HuH-7 (cell line): ENCODE measurements at regions not wholly inside any gene's neighbourhood (a gene's known extent, or its start where the extent isn't known, plus 50 kb on each side); places are given as distances from the start of the nearest gene placed in this dataset.

Experiments used
- DNase-seq: peaks from one replicate; pipeline ENCODE4 v3.0.0; 2011; ENCODE audit warnings: low spot score

DNA sequence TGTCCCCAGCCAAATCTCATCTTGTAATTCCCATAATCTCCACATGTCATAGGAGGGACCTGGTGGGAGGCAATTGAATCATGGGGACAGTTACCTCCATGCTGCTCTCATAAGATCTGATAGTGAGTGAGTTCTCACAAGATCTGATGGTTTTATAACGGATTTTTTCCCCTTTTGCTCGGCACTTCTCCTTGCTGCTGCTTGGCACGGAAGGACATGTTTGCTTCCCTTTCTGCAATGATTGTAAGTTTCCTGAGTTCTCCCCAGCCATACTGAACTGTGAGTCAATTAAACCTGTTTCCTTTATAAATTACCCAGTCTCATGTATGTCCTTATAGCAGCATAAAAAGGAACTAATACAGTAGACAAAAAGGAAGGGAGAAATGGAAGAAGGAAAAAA, 76.7 kb upstream of the CCNG1 start:
- no peak for DNase-seq

DNA sequence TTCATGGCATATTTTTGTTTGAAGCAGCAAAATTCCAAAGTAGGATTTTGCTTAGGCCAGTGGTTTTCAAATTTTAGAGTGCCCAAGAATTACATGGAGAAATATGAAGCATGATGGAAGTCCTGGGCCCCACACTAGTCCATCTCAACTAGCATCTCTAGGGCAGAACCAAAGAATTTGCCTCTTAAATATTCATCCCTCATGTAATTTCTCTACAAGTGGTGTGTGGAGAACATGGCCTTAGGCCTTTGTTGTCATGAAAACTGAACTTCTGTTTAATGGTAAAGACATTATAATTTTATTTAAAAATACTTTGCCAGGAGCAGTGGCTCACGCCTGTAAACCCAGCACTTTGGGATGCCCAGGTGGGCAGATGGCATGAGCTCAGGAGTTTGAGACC, 75.9 kb upstream of the CCNG1 start:
- DNase-seq: no peak

DNA sequence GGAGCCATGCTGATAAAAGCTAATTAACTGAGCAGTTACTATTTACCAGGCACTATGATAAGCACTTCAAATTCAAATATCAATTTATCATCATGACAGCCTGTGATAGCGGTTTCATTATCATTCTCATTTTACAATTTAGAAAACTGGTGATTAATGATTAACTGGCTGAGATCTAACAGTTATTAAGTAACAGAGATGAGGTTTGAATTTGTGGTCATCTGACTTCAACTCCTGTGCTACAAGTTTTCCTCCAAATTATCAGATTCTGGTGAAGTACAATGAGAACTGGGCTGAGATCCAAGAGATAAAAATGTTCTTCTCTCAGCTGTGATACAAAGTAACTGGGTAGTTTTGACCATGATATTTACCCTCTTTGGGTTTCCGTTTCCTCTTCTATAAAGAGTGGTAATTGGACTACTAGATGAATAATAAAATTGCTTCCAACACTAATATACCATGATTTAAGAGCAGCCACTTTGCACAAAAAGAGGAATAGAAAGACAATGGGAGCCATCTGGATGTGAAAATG, 74.5 kb upstream of the CCNG1 start:
- DNase-seq: no peak

DNA sequence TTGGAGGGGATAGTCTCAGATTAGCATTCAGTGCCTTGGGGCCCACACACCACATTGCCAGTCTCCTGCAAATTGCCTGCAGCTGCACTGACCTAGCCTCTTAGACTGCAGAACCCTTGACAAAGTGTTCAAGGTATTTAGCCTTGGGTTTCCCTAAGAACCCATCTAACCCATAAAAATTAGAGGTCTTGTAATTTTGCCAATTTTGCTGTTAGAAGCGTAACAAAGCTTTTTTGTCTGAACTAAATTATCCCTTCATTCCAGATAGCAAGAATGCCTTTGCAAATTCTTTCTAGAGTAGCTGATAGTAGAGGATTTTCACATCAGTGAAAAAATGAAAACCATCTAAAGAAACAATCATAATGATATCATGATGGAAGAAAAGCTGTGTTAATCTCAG, 74.0 kb upstream of the CCNG1 start:
- DNase-seq: no peak

DNA sequence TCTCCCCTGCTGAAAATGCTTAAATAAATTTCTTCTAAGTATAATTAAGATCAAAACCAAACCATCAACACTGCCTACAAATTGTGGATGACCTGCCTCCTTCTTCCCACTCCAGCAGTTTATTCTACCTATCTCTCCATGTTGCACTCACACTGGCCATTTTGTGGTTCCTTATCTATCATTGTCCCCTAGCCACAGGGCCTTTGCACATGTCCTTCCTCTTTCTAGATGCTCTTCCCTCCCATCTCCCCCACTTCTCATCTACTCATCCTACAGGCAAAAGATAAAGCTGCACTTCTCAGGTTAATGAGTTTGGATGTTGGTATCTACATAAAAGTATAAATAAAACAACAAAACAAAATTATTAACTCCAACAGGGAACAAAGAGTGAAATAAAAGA, 70.6 kb upstream of the CCNG1 start:
- no peak for DNase-seq

- no peak for DNase-seq
These were observed 67.5 kb upstream of the CCNG1 start for GRCh38 chr5:163369776-163370385.

- DNase-seq: no peak
These were observed 63.8 kb upstream of the CCNG1 start for GRCh38 chr5:163373436-163374084.

DNA sequence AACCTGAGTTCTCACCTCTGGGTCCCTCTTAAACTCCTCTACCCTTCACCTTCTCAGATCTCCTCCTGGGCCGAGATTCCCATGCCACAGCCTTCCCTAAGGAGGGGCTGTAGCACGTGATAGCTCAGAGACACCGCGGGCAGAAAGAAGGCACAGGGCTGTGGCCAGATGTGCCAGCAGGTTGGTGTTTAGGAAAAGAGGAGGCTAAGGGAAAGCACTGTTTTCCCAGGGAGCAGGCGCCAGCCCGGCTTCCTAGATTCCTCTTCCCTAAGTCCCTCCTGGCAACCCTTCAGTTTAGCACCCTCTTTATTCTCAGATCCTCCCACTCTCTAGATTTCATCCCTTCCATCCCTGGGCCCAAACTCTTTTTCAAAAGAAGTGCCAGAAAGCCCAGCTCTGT, 59.4 kb upstream of the CCNG1 start:
- DNase-seq: no peak

DNA sequence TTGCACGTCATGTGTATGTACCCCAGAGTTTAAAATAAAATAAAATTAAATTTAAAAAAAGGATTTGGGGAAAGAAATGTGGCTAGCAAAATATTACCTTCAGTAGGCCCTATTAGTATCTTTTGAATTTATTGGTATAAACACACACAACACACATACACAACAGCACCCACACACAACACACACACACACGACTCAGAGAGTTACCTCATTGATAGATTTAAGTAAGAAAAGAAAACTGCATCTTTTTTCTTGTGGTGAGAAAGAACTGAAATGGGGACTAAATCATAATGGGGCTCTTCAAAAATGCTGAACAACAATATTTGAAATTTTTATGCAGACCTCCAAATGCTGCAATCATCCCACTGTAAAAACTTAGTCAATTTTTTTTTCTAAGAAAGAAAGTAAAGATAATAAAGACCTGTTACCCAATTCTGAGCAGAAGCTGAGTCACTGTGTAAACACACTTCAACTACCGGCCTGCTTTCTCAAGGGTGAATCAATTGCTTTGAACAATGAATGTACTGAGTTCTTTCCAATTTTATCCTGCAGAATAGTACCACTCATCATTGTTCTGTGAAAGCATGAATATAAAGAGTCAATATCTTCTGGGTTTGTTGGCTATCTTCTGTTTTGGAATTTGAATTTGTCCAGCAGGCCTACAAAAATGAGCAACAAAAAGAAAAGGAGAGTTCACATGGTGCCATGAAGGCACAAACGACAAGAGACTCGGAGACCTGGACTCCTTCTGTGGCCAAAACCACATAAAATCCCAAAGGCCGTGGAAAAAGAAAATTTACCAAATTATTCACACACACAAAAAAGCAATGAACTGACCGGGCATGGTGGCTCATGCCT, 57.9 kb upstream of the CCNG1 start:
- no peak for DNase-seq

GRCh38 chr5:163381832-163382231, 55.6 kb upstream of the CCNG1 start:
- DNase-seq: no peak

DNA sequence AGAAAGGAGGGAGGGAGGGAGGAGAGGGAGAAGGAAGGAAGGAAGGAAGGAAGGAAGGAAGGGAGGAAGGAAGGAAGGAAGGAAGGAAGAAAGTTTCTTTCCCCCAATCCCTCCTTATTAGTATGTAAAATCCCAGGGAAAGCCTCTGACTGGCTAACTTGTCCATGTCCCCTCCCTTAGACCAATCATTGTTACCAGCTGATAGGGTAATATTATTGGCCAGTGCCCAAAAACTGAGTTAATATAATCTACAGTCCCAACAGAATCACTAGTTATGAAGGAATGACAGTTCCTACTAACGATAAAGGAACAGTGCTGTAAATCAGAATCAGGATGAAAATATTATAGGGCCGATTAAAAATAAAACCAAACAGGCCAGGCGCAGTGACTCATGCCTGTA, 53.6 kb upstream of the CCNG1 start:
- no peak for DNase-seq

DNA sequence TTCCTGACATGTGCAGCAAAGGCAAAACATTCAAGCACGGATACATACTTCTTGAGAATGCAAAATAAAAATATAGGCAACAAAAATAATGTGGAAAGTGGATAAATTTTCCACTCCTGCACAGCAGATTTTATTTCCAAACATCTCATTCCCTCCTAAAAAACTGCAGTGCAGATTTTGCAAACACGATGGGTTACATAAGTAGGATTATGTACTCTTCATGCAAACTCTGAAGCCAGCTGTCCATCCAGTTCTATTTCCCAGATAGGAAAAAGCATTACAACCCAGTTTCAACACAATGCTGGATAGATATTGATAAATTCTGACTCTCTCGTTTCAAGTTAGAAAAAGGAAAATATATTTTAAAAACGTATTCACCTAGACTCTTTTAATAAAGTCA, 52.7 kb upstream of the CCNG1 start:
- DNase-seq: no peak

DNA sequence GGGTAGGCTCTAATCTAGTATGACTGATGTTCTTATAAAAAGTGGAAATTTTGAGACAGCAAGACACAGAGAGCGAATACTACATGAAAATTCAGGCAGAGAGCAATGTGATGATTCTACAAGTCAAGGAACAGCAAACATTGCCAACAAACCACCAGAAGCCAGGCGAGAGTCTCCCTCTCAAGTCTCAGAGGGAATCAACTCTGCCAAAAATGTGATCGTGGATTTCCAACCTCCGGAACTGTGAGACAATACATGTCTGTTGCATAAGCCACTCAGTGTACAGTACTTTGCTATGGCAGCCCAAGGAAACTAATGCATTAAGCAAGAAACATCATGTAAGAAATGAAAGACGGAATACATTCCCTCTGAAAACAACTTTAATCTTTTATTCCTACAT, 52.1 kb upstream of the CCNG1 start:
- DNase-seq: no peak

- DNase-seq: no peak
These were observed 51.6 kb upstream of the CCNG1 start for GRCh38 chr5:163385824-163386223.

GRCh38 chr5:163386352-163386751, 51.0 kb upstream of the CCNG1 start:
- DNase-seq: no peak

- DNase-seq: no peak
These were observed 49.6 kb upstream of the CCNG1 start for GRCh38 chr5:163387589-163388343.
